Thyroid gland (tissue), 4 donors: ENCODE measurements at regions not wholly inside any gene's neighbourhood (a gene's known extent, or its start where the extent isn't known, plus 50 kb on each side); places are given as distances from the start of the nearest gene placed in this dataset.

Source experiments
- DNase-seq, 2 donors: peaks; one replicate each; pipeline ENCODE4 v3.0.0-alpha.2; 2019
- H3K27ac ChIP-seq, 3 donors: fragments of 200-600 bp; sonication (generic); 1 replicate in 2 of 3; 2 replicates in 1 of 3; pipeline ENCODE4 v1.5.1; 2016 to 2019; ENCODE audit warnings: mild to moderate bottlenecking in 1 of 3, moderate library complexity in 1 of 3
- H3K27me3 ChIP-seq: fragments of 200-600 bp; sonication (generic); one replicate; pipeline ENCODE4 v1.5.1; 2019
- H3K36me3 ChIP-seq, 2 donors: fragments of 200-600 bp; sonication (generic); one replicate each; pipeline ENCODE4 v1.5.1; 2016 to 2019
- H3K4me1 ChIP-seq, 2 donors: fragments of 200-600 bp; sonication (generic); one replicate each; pipeline ENCODE4 v1.5.1; 2017 to 2019
- H3K4me3 ChIP-seq, 3 donors: fragments of 200-600 bp; sonication (generic); replicated peaks in 1 of 3; 1 replicate in 2 of 3; 2 replicates in 1 of 3; pipeline ENCODE4 v1.5.1; 2016; ENCODE audit warnings: mild to moderate bottlenecking in 1 of 3
- H3K9me3 ChIP-seq: fragments of 200-600 bp; sonication (generic); one replicate; pipeline ENCODE4 v1.5.1; 2017
- POLR2A ChIP-seq, 2 donors: fragments of 450-650 bp; IDR thresholded peaks; one replicate each; pipeline ENCODE4 v1.6.1; 2017; ENCODE audit warnings: antibody characterized with exemption in 2 of 2, mild to moderate bottlenecking in 2 of 2, moderate library complexity in 1 of 2
- WGBS, 2 donors: methylation state at CpG; one replicate each; pipeline ENCODE4 v1.1.5; 2017; 5-methylcytosine and 5-hydroxymethylcytosine counted together
- intact Hi-C: fragments of 100-400 bp; cut with DNase I; formaldehyde crosslinking; loops from one replicate; pipeline ENCODE4 v1.15.1; 2023
- TF ChIP-seq, protein P1 (sequence below), 6 experiments: fragments of 200-600 bp in 3 of 6; fragments of 450-650 bp in 3 of 6; sonication (generic) in 3 of 6; IDR thresholded peaks; one replicate each; pipeline ENCODE4 v1.5.1; 2016 to 2019; ENCODE audit warnings: antibody characterized with exemption in 6 of 6, mild to moderate bottlenecking in 2 of 6, inconsistent platforms in 1 of 6, moderate library complexity in 1 of 6

DNA sequence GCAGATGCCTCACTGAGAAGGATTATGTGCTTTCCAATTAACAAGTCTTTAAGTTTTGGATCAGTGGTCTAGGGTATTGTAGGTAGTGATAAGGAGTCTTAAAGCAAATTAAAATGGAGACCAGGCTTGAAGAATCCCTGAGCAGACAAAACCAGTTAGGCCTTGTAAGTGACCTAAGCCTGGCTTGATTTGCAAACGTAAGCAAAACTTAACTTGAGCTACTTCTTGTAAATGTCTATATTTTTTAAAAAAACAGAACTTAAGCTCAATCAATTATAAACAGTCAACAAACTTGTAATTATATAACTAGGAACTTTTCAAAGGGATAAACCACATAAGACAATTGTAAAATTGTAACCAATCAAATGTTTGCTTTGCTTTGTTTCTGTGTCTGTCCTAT lies 72.7 kb upstream of the NALF2 start:
- no peak for TF ChIP-seq POLR2A (IDR thresholded peaks at IDR 0.05)
- TF ChIP-seq, protein P1, sequence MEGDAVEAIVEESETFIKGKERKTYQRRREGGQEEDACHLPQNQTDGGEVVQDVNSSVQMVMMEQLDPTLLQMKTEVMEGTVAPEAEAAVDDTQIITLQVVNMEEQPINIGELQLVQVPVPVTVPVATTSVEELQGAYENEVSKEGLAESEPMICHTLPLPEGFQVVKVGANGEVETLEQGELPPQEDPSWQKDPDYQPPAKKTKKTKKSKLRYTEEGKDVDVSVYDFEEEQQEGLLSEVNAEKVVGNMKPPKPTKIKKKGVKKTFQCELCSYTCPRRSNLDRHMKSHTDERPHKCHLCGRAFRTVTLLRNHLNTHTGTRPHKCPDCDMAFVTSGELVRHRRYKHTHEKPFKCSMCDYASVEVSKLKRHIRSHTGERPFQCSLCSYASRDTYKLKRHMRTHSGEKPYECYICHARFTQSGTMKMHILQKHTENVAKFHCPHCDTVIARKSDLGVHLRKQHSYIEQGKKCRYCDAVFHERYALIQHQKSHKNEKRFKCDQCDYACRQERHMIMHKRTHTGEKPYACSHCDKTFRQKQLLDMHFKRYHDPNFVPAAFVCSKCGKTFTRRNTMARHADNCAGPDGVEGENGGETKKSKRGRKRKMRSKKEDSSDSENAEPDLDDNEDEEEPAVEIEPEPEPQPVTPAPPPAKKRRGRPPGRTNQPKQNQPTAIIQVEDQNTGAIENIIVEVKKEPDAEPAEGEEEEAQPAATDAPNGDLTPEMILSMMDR (IDR thresholded peaks at IDR 0.05) = no peak
- H3K36me3 ChIP-seq = no peaks in the 10 kb centered on the region
- no peaks in the 10 kb centered on the region for H3K9me3 ChIP-seq
- DNase-seq = no peak
- H3K27ac ChIP-seq = no peak overlapping the region
- H3K4me1 ChIP-seq = no peaks in the 10 kb centered on the region
- WGBS, 2 donors = 91% methylated on average over 1 of the region's 1 CpG
- H3K27me3 ChIP-seq = no peaks in the 10 kb centered on the region
- no peak overlapping the region for H3K4me3 ChIP-seq
- intact Hi-C loops = no loop called here

DNA sequence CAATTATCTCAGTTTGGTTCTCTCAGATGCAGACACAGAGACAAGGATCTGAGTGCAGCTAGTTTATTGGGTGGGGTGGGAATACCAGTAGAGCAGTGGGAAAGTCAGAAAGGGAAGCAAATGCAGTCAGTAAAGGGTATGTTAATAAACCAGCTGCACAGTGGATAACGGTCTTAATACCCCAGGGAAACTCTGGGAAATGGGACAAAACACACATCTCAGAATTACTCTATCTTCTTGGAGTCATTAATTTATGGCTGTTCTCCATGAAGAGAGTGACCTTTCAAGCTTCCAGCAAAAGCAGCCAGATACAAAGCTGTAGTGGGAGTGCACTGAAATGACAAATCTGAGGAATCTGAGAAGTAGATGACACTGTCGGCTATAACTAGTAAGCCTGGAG lies 73.3 kb upstream of the NALF2 start:
- WGBS, 2 donors = 60 to 70% methylated on average over 2 of the region's 2 CpGs
- no peak overlapping the region for H3K4me3 ChIP-seq
- DNase-seq = no peak
- H3K4me1 ChIP-seq = no peaks in the 10 kb centered on the region
- H3K27ac ChIP-seq = no peak overlapping the region
- no peaks in the 10 kb centered on the region for H3K36me3 ChIP-seq
- no peaks in the 10 kb centered on the region for H3K27me3 ChIP-seq
- intact Hi-C loops = no loop called here
- TF ChIP-seq, protein P1 (IDR thresholded peaks at IDR 0.05) = no peak
- no peak for TF ChIP-seq POLR2A (IDR thresholded peaks at IDR 0.05)
- H3K9me3 ChIP-seq = no peaks in the 10 kb centered on the region

- no peak overlapping the region for H3K27ac ChIP-seq
- H3K36me3 ChIP-seq = no peaks in the 10 kb centered on the region
- TF ChIP-seq, protein P1 (IDR thresholded peaks at IDR 0.05) = no peak
- no peak for TF ChIP-seq POLR2A (IDR thresholded peaks at IDR 0.05)
- 37 to 64% methylated on average over 6 of the region's 6 CpGs for WGBS, 2 donors
- H3K4me3 ChIP-seq = no peak overlapping the region
- no peak for DNase-seq
- intact Hi-C loops = no loop called here
- H3K9me3 ChIP-seq = no peaks in the 10 kb centered on the region
- no peaks in the 10 kb centered on the region for H3K4me1 ChIP-seq
- H3K27me3 ChIP-seq = no peaks in the 10 kb centered on the region
Measured at GRCh38 chrX:69429339-69430015, 74.6 kb upstream of the NALF2 start.

DNA sequence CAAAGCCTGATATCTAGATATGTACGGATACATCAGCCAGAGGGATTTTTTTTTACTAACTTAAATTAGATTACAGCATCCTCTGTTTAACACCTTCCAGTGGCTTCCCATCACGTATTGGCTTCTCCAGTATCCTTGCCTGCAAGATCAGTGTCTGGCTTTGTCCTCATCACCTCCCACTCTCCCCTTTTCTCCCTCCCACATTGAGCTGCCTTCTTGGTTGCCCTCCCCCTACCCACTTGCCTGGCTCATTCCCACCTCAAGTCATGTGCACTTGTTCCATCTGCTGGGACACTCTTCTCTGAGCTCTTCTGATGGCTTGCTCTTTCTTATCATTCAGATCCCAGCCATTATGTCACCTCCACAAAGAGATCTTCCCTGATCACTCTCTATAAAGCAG lies 75.9 kb upstream of the NALF2 start:
- 82 to 87% methylated on average over 2 of the region's 2 CpGs for WGBS, 2 donors
- intact Hi-C loops = no loop called here
- Histone ChIP-seq H3K9me3 (no peaks in the 10 kb centered on the region), H3K4me3 (no peak overlapping the region), H3K36me3 (no peaks in the 10 kb centered on the region), H3K4me1 (no peaks in the 10 kb centered on the region), H3K27ac (no peak overlapping the region), H3K27me3 (no peaks in the 10 kb centered on the region)
- DNase-seq = no peak
- TF ChIP-seq, protein P1 (IDR thresholded peaks at IDR 0.05) = no peak
- no peak for TF ChIP-seq POLR2A (IDR thresholded peaks at IDR 0.05)

GRCh38 chrX:69424910-69425309 lies 79.2 kb upstream of the NALF2 start:
- TF ChIP-seq, protein P1 (IDR thresholded peaks at IDR 0.05) = no peak
- TF ChIP-seq POLR2A (IDR thresholded peaks at IDR 0.05) = no peak
- no peak overlapping the region for H3K4me3 ChIP-seq
- H3K27ac ChIP-seq = no peak overlapping the region
- H3K9me3 ChIP-seq = no peaks in the 10 kb centered on the region
- WGBS, 2 donors = 79 to 81% methylated on average over 2 of the region's 2 CpGs
- no peaks in the 10 kb centered on the region for H3K4me1 ChIP-seq
- DNase-seq = no peak
- H3K36me3 ChIP-seq = no peaks in the 10 kb centered on the region
- intact Hi-C loops = no loop called here
- H3K27me3 ChIP-seq = no peaks in the 10 kb centered on the region
